Chondrocyte (in vitro differentiated cells): ENCODE measurements at regions not wholly inside any gene's neighbourhood (a gene's known extent, or its start where the extent isn't known, plus 50 kb on each side); places are given as distances from the start of the nearest gene placed in this dataset.
"Not testable (repeated sequence)": the region's sequence is repeated elsewhere in the genome, so short reads cannot be mapped to it uniquely, and the experiment has no call there.

Experiments
- DNase-seq: peaks from one replicate; pipeline ENCODE4 v3.0.0; 2021; ENCODE audit warnings: mixed read lengths, low spot score
- H3K27ac Mint-ChIP-seq: one replicate; pipeline ENCODE4 v1.8.0; 2021; ENCODE audit warnings: mild to moderate bottlenecking, moderate library complexity, mixed read lengths; ENCODE audit not compliant: unreplicated experiment
- H3K27me3 Mint-ChIP-seq: 2 replicates; pipeline ENCODE4 v1.8.0; 2021; ENCODE audit warnings: low read depth, mixed read lengths
- H3K36me3 Mint-ChIP-seq: 2 replicates; pipeline ENCODE4 v1.8.0; 2021; ENCODE audit warnings: low read depth, mixed read lengths
- H3K4me1 Mint-ChIP-seq: 2 replicates; pipeline ENCODE4 v1.8.0; 2021; ENCODE audit warnings: low read depth, mild to moderate bottlenecking, mixed read lengths
- H3K4me3 Mint-ChIP-seq: one replicate; pipeline ENCODE4 v1.8.0; 2021; ENCODE audit warnings: mild to moderate bottlenecking, moderate library complexity, mixed read lengths; ENCODE audit not compliant: unreplicated experiment
- H3K9me3 Mint-ChIP-seq: 2 replicates; pipeline ENCODE4 v1.8.0; 2021; ENCODE audit warnings: low read depth, mixed read lengths
- TF ChIP-seq, protein P1 (sequence below): fragments of 200-600 bp; sonication (generic); IDR thresholded peaks from 2 replicates; pipeline ENCODE4 v1.5.0; 2021; ENCODE audit warnings: antibody characterized with exemption, mild to moderate bottlenecking, moderate library complexity

DNA sequence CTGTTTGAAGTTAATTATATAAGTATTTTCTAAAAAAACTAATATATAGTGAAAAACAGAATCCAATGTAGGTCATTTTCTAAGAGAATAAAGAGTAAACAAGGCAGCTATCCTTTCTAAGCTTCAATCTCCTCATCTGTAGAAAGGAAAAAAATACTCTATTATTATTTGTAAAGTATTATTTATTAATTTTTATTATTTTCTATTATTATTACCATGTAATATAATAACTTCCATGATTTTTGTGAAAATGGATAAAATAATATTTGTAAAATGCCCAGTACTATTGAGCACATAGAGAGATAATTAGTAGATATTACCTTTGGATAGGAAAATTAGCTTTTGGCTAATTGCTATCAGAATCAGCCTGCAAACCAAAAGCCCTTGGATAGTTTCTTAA lies 684.4 kb downstream of the MTRR start:
- H3K27ac Mint-ChIP-seq: no peak overlapping the region
- no peaks in the 10 kb centered on the region for H3K4me1 Mint-ChIP-seq
- H3K36me3 Mint-ChIP-seq: peaks cover 8% of the 10 kb centered on the region
- H3K4me3 Mint-ChIP-seq: no peak overlapping the region
- DNase-seq: no peak
- H3K27me3 Mint-ChIP-seq: no peaks in the 10 kb centered on the region
- H3K9me3 Mint-ChIP-seq: peaks cover 26% of the 10 kb centered on the region
- TF ChIP-seq, protein P1, sequence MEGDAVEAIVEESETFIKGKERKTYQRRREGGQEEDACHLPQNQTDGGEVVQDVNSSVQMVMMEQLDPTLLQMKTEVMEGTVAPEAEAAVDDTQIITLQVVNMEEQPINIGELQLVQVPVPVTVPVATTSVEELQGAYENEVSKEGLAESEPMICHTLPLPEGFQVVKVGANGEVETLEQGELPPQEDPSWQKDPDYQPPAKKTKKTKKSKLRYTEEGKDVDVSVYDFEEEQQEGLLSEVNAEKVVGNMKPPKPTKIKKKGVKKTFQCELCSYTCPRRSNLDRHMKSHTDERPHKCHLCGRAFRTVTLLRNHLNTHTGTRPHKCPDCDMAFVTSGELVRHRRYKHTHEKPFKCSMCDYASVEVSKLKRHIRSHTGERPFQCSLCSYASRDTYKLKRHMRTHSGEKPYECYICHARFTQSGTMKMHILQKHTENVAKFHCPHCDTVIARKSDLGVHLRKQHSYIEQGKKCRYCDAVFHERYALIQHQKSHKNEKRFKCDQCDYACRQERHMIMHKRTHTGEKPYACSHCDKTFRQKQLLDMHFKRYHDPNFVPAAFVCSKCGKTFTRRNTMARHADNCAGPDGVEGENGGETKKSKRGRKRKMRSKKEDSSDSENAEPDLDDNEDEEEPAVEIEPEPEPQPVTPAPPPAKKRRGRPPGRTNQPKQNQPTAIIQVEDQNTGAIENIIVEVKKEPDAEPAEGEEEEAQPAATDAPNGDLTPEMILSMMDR: no peak

DNA sequence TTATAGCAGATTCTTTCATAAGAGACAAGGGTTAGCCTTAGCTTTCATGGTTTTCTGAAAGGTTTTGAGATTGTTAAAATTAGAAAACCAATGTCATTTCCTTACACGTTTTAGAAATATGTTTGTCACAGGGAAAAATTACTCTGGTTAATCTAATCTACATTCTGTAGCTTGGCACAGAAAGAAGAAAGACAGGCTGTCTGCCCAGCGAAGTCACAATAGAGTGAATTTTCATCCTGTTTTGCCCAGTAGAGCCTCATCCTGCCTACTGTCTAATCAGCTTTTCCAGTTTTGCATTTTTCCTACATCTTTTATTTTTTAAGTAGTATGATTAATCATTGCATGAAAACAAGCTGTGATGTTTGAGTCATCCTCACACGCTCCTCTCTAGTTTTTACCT lies 688.8 kb downstream of the MTRR start:
- Mint-ChIP-seq H3K27ac (no peak overlapping the region), H3K4me3 (no peak overlapping the region), H3K27me3 (no peaks in the 10 kb centered on the region), H3K9me3 (peaks cover 26% of the 10 kb centered on the region), H3K36me3 (peaks cover 8% of the 10 kb centered on the region), H3K4me1 (no peaks in the 10 kb centered on the region)
- TF ChIP-seq, protein P1: no peak
- DNase-seq: no peak

DNA sequence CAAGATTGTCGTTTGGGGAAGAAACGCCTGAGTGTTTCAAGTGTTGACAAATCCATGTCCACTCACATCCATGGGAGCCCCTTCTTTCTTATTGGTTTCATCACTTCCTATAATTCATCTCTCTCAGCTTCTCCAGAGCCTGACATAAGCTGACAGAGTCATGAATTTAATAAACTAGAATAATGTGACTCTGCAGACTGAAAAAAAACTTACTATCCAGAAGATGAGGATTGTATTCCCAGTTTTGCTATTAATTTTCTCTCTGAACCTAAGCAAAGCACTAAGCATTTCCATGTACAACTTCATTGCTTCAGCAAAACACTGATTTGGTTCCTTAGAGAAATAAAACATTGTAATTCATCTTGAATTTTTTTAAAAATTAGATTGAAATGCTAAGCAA lies 691.8 kb downstream of the MTRR start:
- Mint-ChIP-seq H3K27ac (no peak overlapping the region), H3K4me3 (no peak overlapping the region), H3K27me3 (no peaks in the 10 kb centered on the region), H3K4me1 (no peaks in the 10 kb centered on the region), H3K36me3 (no peaks in the 10 kb centered on the region), H3K9me3 (peaks cover 6% of the 10 kb centered on the region)
- DNase-seq: no peak
- TF ChIP-seq, protein P1: no peak

DNA sequence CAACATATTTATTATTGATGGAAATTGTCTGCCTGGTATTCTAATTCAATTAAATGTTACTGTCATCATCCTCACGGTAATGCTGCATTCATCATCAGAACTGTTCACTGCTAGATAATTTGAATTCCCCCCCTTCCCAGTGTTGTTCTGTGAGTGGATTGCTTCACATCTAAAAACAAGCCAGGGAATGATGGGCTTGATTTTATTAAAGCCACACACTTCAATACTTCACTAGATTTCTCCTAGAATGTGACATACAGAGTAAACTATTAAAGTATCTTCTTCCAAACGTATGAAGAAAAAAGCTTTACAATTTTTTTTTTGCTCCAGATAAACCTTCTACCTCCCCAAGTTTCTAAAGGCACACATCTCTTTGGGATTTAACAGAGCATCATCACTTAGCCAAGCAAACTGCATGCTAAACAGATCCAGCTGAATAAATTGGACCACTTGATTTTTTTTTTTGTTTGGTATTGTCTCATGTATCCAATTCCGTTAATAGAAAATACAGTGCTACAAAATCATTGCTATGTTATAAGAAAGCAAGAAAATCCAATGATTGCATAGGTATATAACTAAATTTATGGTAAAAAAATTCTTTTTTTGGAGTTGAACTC lies 692.4 kb downstream of the MTRR start:
- Mint-ChIP-seq H3K9me3 (peaks cover under 1% of the 10 kb centered on the region), H3K36me3 (no peaks in the 10 kb centered on the region), H3K27ac (no peak overlapping the region), H3K4me3 (no peak overlapping the region), H3K4me1 (no peaks in the 10 kb centered on the region), H3K27me3 (no peaks in the 10 kb centered on the region)
- no peak for DNase-seq
- TF ChIP-seq, protein P1: no peak

DNA sequence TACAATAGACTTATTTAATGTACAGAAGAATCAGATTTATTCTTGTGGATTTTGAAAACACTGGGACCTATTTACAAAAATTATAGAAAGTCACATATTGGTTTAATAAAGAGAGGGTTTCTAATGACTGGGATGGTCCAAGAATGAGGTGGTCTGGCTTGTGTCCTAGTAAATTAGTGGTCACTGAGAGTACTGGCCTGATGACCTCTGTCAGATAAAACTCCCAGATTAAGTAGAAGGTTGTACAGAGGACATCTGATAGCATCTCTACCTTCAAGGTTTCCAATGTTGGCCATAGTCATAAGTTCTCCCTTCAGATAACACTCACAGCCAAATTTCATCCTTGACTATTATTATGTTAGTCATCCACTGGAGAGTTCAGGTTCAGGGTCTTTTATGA lies 692.9 kb downstream of the MTRR start:
- no peaks in the 10 kb centered on the region for H3K27me3 Mint-ChIP-seq
- no peak overlapping the region for H3K4me3 Mint-ChIP-seq
- DNase-seq: no peak
- TF ChIP-seq, protein P1: no peak
- no peaks in the 10 kb centered on the region for H3K36me3 Mint-ChIP-seq
- no peaks in the 10 kb centered on the region for H3K9me3 Mint-ChIP-seq
- no peaks in the 10 kb centered on the region for H3K4me1 Mint-ChIP-seq
- H3K27ac Mint-ChIP-seq: no peak overlapping the region

DNA sequence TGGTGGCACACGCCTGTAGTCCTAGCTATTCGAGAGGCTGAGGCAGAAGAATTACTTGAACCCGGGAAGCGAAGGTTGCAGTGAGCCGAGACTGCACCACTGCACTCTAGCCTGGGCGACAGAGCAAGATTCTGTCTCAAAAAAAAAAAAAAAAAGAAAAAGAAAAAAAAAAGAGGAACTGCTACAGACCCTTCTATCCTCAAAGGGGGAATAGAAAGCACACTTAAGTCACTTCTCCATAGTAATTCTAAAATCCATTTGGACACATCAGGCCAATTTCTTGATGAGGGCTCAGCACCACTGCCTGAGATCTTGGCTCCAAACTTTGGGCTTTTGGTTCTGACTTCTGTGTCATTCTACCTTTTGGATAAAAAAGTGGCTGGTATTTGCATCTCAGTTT lies 694.6 kb downstream of the MTRR start:
- H3K36me3 Mint-ChIP-seq, H3K27ac Mint-ChIP-seq, H3K9me3 Mint-ChIP-seq, DNase-seq, H3K4me1 Mint-ChIP-seq, H3K4me3 Mint-ChIP-seq, H3K27me3 Mint-ChIP-seq: not testable (repeated sequence)
